T-helper 17 cell (primary cell): ENCODE measurements at regions not wholly inside any gene's neighbourhood (a gene's known extent, or its start where the extent isn't known, plus 50 kb on each side); places are given as distances from the start of the nearest gene placed in this dataset.
"Not testable (repeated sequence)": the region's sequence is repeated elsewhere in the genome, so short reads cannot be mapped to it uniquely, and the experiment has no call there.

Source experiments
- ATAC-seq: fragments of 150-1000 bp; cut with Tn5 transposase; 2 replicates; pipeline ENCODE4 v1.10.0; 2021; ENCODE audit warnings: mild to moderate bottlenecking, moderate library complexity
- DNase-seq, 3 donors: peaks; one replicate each; pipeline versions ENCODE4 v3.0.0 to v3.0.0-alpha.2; 2020 to 2021
- H3K9me3 ChIP-seq: one replicate; pipeline ENCODE4 v1.7.0; 2013; ENCODE audit warnings: low read length, mild to moderate bottlenecking; ENCODE audit not compliant: control insufficient read depth, poor library complexity, severe bottlenecking
- H3K27ac Mint-ChIP-seq: one replicate; pipeline ENCODE4 v1.8.0; 2022; ENCODE audit warnings: mild to moderate bottlenecking, moderate library complexity, mixed read lengths
- H3K27me3 Mint-ChIP-seq: one replicate; pipeline ENCODE4 v1.8.0; 2022; ENCODE audit warnings: mixed read lengths
- H3K36me3 Mint-ChIP-seq: one replicate; pipeline ENCODE4 v1.8.0; 2022; ENCODE audit warnings: low read depth, mixed read lengths
- H3K4me1 Mint-ChIP-seq: one replicate; pipeline ENCODE4 v1.8.0; 2022; ENCODE audit warnings: mild to moderate bottlenecking, mixed read lengths
- H3K4me3 Mint-ChIP-seq: one replicate; pipeline ENCODE4 v1.8.0; 2022; ENCODE audit warnings: mild to moderate bottlenecking, moderate library complexity, mixed read lengths

DNA sequence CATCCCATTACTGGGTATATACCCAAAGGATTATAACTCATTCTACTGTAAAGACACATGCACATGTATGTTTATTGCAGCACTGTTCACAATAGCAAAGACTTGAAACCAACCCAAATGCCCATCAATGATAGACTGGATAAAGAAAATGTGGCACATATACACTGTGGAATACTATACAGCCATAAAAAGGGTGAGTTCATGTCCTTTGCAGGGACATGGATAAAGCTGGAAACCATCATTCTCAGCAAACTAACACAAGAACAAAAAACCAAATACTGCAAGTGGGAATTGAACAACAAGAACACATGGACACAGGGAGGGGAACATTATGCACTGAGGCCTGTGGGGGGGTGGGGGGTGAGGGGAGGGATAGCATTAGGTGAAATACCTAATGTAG lies 1155.9 kb downstream of the UQCRFS1 start:
- not testable (repeated sequence) for H3K27me3 Mint-ChIP-seq, H3K4me1 Mint-ChIP-seq, H3K9me3 ChIP-seq, H3K36me3 Mint-ChIP-seq, H3K4me3 Mint-ChIP-seq, ATAC-seq, DNase-seq, H3K27ac Mint-ChIP-seq

DNA sequence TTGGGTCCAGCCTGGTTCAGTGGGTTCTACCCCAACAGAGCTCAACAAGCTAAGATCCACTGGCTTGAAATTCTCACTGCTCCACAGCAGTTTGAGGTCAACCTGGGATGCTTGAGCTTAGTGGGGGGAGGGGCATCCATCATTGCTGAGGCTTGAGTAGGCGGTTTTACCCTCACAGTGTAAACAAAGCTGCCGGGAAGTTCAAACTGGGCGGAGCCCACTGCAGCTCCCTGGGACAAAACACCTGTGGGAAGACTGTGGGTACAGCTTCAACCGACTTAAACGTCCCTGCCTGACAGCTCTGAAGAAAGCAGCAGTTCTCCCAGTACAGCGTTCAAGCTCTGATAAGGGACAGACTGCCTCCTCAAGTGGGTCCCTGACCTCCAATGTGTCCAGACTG lies 1161.9 kb downstream of the UQCRFS1 start:
- Mint-ChIP-seq H3K4me3 (no peak overlapping the region), H3K36me3 (no peaks in the 10 kb centered on the region), H3K27me3 (no peaks in the 10 kb centered on the region), H3K27ac (no peak overlapping the region), H3K4me1 (no peaks in the 10 kb centered on the region)
- no peaks in the 10 kb centered on the region for H3K9me3 ChIP-seq
- DNase-seq, result no peak
- no peak for ATAC-seq

DNA sequence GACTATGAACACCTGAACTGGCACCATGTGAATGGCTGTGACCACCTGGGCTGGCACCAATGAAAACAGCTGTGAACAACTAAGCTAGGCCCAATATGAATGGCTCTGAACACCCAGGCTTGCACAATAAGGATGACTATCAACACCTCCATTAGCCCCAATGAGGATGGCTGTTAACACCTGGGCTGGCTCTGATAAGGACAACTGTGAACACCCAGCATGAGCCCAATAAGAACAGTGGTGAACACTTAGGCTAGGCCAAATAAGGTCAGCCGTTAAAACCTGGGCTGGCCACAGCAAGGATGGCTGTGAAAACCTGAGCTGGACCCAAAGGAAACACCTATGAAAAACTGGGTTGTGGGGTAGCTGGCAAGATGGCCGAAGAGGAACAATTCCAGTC lies 1163.1 kb downstream of the UQCRFS1 start:
- no peak overlapping the region for H3K4me3 Mint-ChIP-seq
- H3K27ac Mint-ChIP-seq, result no peak overlapping the region
- ATAC-seq (no peak), DNase-seq (no peak)
- H3K36me3 Mint-ChIP-seq, result no peaks in the 10 kb centered on the region
- H3K27me3 Mint-ChIP-seq, result no peaks in the 10 kb centered on the region
- H3K4me1 Mint-ChIP-seq, result no peaks in the 10 kb centered on the region
- no peaks in the 10 kb centered on the region for H3K9me3 ChIP-seq

DNA sequence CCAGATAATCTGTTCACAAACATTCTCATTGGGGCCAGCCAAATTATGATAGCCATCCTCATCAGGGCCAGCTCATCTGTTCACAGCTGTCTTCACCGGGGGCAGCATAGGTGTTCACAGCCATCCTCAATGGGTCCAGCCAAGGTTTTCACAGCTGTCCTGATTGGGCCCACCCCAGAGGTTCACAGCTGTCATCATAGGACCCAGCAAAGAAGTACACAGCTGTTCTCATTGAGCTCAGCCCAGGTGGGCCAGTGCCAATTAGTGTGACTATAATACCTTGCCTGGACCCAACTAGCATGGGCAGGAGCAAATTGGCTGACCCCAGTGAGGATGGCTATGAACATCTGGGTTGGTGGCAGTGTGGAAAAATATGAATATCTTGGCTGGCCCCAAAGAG lies 1166.0 kb downstream of the UQCRFS1 start:
- Mint-ChIP-seq H3K4me3 (no peak overlapping the region), H3K36me3 (no peaks in the 10 kb centered on the region), H3K27ac (no peak overlapping the region), H3K4me1 (no peaks in the 10 kb centered on the region), H3K27me3 (no peaks in the 10 kb centered on the region)
- DNase-seq, result no peak
- no peaks in the 10 kb centered on the region for H3K9me3 ChIP-seq
- ATAC-seq, result no peak

DNA sequence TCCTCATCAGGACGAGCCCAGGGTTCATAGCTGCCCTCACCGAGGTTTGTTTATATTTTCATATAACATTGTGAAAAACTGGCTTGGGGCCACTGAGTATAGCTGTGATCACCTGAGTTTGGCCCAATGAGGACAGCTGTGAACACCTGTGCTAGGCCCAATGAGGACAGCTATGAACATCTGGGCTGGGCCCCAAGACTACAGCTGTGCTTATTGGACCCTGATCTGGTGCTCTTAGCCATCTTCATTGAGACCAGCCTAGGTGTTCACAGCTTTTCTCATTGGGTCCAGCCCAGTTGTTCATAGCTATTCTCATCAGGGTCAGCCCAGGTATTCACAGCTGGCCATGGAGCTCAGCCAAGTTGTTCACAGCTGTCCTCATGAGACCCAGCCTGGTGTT lies 1167.3 kb downstream of the UQCRFS1 start:
- Mint-ChIP-seq H3K27ac (no peak overlapping the region), H3K4me3 (no peak overlapping the region), H3K36me3 (no peaks in the 10 kb centered on the region), H3K27me3 (no peaks in the 10 kb centered on the region), H3K4me1 (no peaks in the 10 kb centered on the region)
- no peak for ATAC-seq
- DNase-seq, result no peak
- no peaks in the 10 kb centered on the region for H3K9me3 ChIP-seq

DNA sequence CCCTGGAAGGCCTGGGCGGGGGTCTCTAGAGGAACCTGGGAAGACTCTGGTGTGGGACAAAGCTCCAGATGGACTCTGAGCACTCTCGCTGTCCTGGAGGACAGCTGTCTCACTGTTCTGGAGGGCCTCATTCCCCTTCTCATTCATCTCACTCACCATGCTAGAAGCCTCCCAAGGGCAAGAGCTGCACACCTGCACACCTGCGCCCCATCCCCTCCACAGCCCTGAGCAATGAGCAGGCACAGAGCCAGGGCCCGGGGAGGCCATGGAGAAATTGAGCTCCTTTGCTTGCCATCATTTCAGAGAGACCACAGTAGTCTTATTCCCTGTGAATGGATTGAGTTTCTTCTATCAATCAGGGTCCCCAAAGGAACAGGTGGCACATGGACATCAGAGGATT lies 1168.5 kb downstream of the UQCRFS1 start:
- no peaks in the 10 kb centered on the region for H3K9me3 ChIP-seq
- no peaks in the 10 kb centered on the region for H3K27me3 Mint-ChIP-seq
- H3K27ac Mint-ChIP-seq, result no peak overlapping the region
- H3K4me3 Mint-ChIP-seq, result no peak overlapping the region
- DNase-seq (no peak), ATAC-seq (no peak)
- H3K4me1 Mint-ChIP-seq, result no peaks in the 10 kb centered on the region
- no peaks in the 10 kb centered on the region for H3K36me3 Mint-ChIP-seq

DNA sequence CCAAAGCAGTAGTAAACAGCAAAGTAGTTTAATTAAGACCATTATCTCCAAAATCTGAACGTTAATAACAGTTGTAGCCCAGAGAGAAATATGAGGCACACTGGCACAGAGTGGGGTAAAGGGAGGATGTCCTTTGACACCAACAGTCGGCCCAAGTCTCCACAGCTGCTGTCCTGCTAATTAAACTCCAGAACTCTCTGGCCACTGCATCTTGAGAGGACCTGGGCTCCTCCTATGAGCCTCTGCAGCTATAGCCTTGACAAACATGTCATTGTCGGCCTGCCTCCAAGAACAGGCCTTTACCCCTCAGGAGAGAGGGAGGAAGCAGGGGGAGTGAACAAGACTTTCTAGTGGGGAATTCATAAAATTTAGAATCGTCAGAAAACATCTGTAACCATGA lies 1170.4 kb downstream of the UQCRFS1 start:
- Mint-ChIP-seq H3K27me3 (no peaks in the 10 kb centered on the region), H3K4me3 (no peak overlapping the region), H3K27ac (no peak overlapping the region), H3K4me1 (no peaks in the 10 kb centered on the region), H3K36me3 (no peaks in the 10 kb centered on the region)
- no peaks in the 10 kb centered on the region for H3K9me3 ChIP-seq
- ATAC-seq (no peak), DNase-seq (no peak)

DNA sequence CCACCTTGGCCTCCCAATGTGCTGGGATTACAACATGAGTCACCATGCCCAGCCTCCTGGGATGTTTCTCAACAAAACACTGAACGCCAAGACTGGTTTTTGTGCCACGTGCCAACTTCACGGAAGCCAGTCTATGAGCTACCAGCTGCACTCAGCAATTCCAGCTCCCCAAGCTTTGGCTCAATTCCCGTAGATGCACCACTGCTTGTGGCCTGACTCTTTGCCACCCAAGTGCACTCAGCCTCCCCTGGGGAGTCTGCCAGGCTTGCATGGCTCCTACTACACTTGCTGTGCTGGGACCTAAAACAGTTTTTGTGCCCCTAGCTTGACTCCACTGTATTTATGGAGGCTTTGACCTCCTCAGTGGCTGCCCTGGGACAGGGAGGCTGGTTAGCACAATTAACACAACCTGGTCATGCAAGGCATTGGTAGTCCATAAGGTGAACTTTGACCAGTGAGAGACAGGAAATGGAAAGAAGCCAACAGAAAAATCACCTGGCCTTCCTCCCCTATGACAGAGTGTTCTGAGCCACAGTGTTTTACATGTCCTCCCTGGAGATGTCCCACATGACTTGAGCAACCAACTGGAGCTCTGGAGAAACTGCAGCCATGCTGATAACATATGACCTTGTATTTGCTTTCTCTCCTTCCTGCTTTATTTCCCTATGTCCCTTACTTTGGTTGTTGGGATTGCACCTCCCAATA lies 1173.1 kb downstream of the UQCRFS1 start:
- H3K27ac Mint-ChIP-seq, result no peak overlapping the region
- H3K4me1 Mint-ChIP-seq, result no peaks in the 10 kb centered on the region
- DNase-seq (no peak), ATAC-seq (no peak)
- no peak overlapping the region for H3K4me3 Mint-ChIP-seq
- H3K9me3 ChIP-seq, result no peaks in the 10 kb centered on the region
- no peaks in the 10 kb centered on the region for H3K36me3 Mint-ChIP-seq
- no peaks in the 10 kb centered on the region for H3K27me3 Mint-ChIP-seq

DNA sequence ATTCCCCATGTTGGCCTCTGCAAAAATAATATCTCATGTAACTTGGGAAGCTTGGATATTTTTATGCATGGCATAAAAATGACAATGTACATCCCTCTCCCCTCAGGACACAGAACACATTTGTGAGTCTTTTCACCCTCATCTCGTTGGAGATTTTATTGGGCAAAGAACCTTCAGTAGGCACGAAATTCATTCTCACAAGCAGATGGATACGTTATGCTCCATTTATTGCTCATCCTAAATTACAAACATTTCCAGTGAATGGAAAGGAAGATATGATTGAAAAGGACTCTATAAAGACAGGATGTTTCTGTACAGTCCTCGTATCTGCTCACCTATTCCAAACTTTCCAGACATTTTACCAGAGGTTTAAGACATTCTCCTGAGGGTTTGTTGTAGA lies 1175.8 kb downstream of the UQCRFS1 start:
- Mint-ChIP-seq H3K27ac (no peak overlapping the region), H3K27me3 (no peaks in the 10 kb centered on the region), H3K4me3 (no peak overlapping the region), H3K4me1 (no peaks in the 10 kb centered on the region), H3K36me3 (no peaks in the 10 kb centered on the region)
- ATAC-seq (no peak), DNase-seq (no peak)
- no peaks in the 10 kb centered on the region for H3K9me3 ChIP-seq

DNA sequence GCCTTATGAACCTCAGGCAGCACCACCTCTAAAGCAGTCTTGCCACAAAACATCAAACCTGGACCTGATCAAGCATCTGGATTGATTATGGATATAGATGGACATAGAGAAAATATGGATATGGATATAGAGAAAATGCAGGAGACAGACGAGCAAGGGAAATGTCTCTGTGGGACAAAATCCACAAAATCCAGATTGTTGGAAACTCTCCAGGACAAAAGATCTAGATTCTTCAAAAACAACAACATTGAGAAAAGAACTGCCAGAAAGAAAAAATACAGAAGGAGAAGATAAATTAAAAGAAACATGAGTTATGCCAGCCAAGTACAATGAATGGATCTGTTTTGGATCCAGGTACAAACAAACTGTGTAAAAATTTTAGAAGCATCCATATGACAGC lies 1176.5 kb downstream of the UQCRFS1 start:
- Mint-ChIP-seq H3K4me1 (no peaks in the 10 kb centered on the region), H3K36me3 (no peaks in the 10 kb centered on the region), H3K27ac (no peak overlapping the region), H3K27me3 (no peaks in the 10 kb centered on the region), H3K4me3 (no peak overlapping the region)
- DNase-seq (no peak), ATAC-seq (no peak)
- H3K9me3 ChIP-seq, result no peaks in the 10 kb centered on the region

DNA sequence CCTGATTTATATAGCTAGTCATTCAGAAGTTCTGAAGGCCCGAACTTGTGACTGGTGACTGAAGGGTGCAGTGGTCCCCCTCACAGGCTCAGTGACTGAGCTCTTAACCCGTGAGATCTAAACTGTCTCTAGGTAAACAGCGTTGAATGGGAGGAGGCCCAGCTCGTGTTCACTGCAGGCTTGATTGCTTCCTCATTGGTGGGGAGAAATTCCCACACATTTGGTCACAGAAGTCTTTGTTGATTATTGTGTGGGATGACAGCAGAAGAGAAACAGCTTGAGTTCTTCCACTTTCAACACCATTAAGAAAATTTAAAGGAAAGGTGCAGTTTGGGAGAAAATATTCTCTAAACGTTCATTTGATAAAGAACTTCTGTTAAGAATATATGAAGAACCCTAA lies 1178.0 kb downstream of the UQCRFS1 start:
- ATAC-seq (no peak), DNase-seq (no peak)
- no peaks in the 10 kb centered on the region for H3K9me3 ChIP-seq
- Mint-ChIP-seq H3K4me3 (no peak overlapping the region), H3K27ac (no peak overlapping the region), H3K27me3 (no peaks in the 10 kb centered on the region), H3K36me3 (no peaks in the 10 kb centered on the region), H3K4me1 (no peaks in the 10 kb centered on the region)

DNA sequence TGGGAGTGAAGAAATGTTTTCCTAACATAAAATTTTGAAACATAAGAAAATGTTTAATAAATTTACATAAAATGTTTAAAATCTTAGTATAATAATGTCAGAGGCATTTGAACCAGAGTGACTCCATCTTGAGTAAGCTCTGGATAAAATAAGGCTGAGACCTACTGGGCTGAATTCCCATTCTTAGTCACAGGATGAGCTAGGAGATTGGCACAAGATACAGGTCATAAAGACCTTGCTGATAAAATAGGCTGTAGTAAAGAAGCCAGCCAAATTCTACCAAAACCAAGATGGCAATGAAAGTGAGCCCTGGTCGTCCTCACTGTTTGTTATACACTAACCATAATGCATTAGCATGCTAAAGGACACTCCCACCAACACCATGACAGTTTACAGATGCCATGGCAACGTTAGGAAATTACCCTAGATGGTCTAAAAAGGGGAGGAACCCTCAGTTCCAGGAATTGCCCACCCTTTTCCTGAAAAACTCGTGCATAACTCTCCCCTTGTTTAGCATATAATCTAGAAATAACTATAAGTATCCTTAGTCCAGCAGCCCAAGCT lies 1184.0 kb downstream of the UQCRFS1 start:
- ATAC-seq, result no peak
- H3K36me3 Mint-ChIP-seq, result no peaks in the 10 kb centered on the region
- H3K4me1 Mint-ChIP-seq, result no peaks in the 10 kb centered on the region

DNA sequence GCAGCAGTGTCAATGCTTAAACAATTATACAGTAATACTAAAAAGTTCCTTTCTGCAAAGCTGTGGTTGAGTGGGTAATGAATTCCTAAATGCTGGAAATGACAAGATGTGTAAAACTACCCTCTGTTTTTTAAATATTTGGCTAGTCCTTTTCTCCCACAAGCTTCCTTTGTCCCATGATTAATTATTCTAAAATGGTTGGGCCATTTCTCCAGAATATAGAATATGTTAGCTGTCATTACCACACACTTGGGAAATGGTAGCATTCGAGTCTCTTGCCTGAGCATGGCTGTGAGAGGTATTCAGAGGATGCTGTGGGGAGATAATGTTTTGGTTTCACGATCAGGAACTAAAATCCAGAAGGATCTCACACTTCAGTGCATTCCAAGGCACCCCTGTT lies 1185.8 kb downstream of the UQCRFS1 start:
- Mint-ChIP-seq H3K4me1 (no peaks in the 10 kb centered on the region), H3K36me3 (no peaks in the 10 kb centered on the region), H3K27ac (no peak overlapping the region), H3K27me3 (no peaks in the 10 kb centered on the region), H3K4me3 (no peak overlapping the region)
- no peak for ATAC-seq
- no peaks in the 10 kb centered on the region for H3K9me3 ChIP-seq
- no peak for DNase-seq

More for the DNA sequence above, 1184.0 kb downstream of the UQCRFS1 start:
- no peak for DNase-seq
- Mint-ChIP-seq H3K27ac (no peak overlapping the region), H3K27me3 (no peaks in the 10 kb centered on the region), H3K4me3 (no peak overlapping the region)
- no peaks in the 10 kb centered on the region for H3K9me3 ChIP-seq

DNA sequence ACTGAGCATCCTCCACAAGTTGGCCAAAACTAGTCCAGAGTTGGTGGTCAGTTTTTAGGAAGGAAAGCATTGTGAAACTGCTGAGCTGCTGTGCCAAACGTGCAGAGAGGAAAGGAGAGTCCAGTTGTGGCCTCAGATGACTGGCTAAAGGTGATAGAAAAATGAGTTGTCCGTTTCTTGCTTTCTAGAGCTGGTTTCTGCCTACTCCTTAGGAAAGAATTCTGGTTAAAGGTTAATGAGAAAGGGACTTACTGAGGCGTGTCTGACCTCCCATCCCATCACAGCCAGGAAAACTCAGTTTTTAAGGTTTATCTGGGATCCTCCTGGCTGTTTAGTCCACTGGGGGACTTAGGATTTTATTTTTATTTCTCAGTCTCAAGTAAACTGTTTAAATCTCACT lies 1186.3 kb downstream of the UQCRFS1 start:
- H3K27ac Mint-ChIP-seq, result no peak overlapping the region
- H3K4me3 Mint-ChIP-seq, result no peak overlapping the region
- no peaks in the 10 kb centered on the region for H3K27me3 Mint-ChIP-seq
- H3K36me3 Mint-ChIP-seq, result no peaks in the 10 kb centered on the region
- ATAC-seq (no peak), DNase-seq (no peak)
- H3K4me1 Mint-ChIP-seq, result no peaks in the 10 kb centered on the region
- H3K9me3 ChIP-seq, result no peaks in the 10 kb centered on the region
